SK-N-SH treated with all-trans-retinoic acid at 6 μM for 48 hours (cell line): ENCODE measurements at regions not wholly inside any gene's neighbourhood (a gene's known extent, or its start where the extent isn't known, plus 50 kb on each side); places are given as distances from the start of the nearest gene placed in this dataset.

Experiments
- ATAC-seq: fragments of 200-7000 bp; cut with Tn5 transposase; 3 replicates; pipeline ENCODE4 v1.9.1; 2020; ENCODE audit warnings: mild to moderate bottlenecking, moderate library complexity
- ARNTL ChIP-seq: fragments of 450-650 bp; formaldehyde crosslinking; IDR thresholded peaks from 2 replicates; pipeline ENCODE4 v1.5.0; 2020; ENCODE audit warnings: low read depth, mild to moderate bottlenecking, moderate library complexity, borderline replicate concordance
- BACH2 ChIP-seq: fragments of 250-450 bp; sonication (Bioruptor Pico); IDR thresholded peaks from 2 replicates; pipeline ENCODE4 v1.9.0; 2021; ENCODE audit warnings: mild to moderate bottlenecking, borderline replicate concordance
- CSDC2 ChIP-seq: fragments of 250-450 bp; sonication (Bioruptor Pico); IDR thresholded peaks from 2 replicates; pipeline ENCODE4 v1.5.0; 2020; ENCODE audit warnings: mild to moderate bottlenecking, moderate library complexity
- CSRNP3 ChIP-seq: fragments of 250-450 bp; sonication (Bioruptor Pico); IDR thresholded peaks from 2 replicates; pipeline ENCODE4 v1.5.1; 2021; ENCODE audit warnings: mild to moderate bottlenecking, moderate library complexity
- ESRRG ChIP-seq: fragments of 250-450 bp; sonication (Bioruptor Pico); IDR thresholded peaks from 2 replicates; pipeline ENCODE4 v1.6.1; 2021; ENCODE audit warnings: mild to moderate bottlenecking
- GLIS3 ChIP-seq: fragments of 250-450 bp; sonication (Bioruptor Pico); IDR thresholded peaks from 2 replicates; pipeline ENCODE4 v1.5.0; 2020; ENCODE audit warnings: mild to moderate bottlenecking, moderate library complexity
- ISL1 ChIP-seq: fragments of 250-450 bp; sonication (Bioruptor Pico); IDR thresholded peaks from 2 replicates; pipeline ENCODE4 v2.1.2; 2022; ENCODE audit warnings: mild to moderate bottlenecking, moderate library complexity
- OSR1 ChIP-seq: fragments of 250-450 bp; sonication (Bioruptor Pico); IDR thresholded peaks from 2 replicates; pipeline ENCODE4 v1.8.0; 2022; ENCODE audit warnings: moderate library complexity, mild to moderate bottlenecking, inconsistent platforms
- POU6F1 ChIP-seq: fragments of 250-450 bp; sonication (Bioruptor Pico); IDR thresholded peaks from 2 replicates; pipeline ENCODE4 v1.8.0; 2021; ENCODE audit warnings: low read depth, mild to moderate bottlenecking, moderate library complexity, borderline replicate concordance
- PPARA ChIP-seq: fragments of 250-450 bp; sonication (Bioruptor Pico); IDR thresholded peaks from 2 replicates; pipeline ENCODE4 v1.5.0; 2020; ENCODE audit warnings: mild to moderate bottlenecking, borderline replicate concordance
- RARB ChIP-seq: fragments of 250-450 bp; sonication (Bioruptor Pico); IDR thresholded peaks from 2 replicates; pipeline ENCODE4 v1.8.0; 2021; ENCODE audit warnings: mild to moderate bottlenecking, moderate library complexity
- SNAI2 ChIP-seq: fragments of 250-450 bp; sonication (Bioruptor Pico); IDR thresholded peaks from 2 replicates; pipeline ENCODE4 v1.5.0; 2020; ENCODE audit warnings: mild to moderate bottlenecking, moderate library complexity
- TCF4 ChIP-seq: fragments of 250-450 bp; sonication (Bioruptor Pico); IDR thresholded peaks from 2 replicates; pipeline ENCODE4 v1.8.0; 2021; ENCODE audit warnings: mild to moderate bottlenecking, moderate library complexity, borderline replicate concordance
- TOX ChIP-seq: fragments of 250-450 bp; sonication (Bioruptor Pico); IDR thresholded peaks from 2 replicates; pipeline ENCODE4 v1.8.0; 2021; ENCODE audit warnings: mild to moderate bottlenecking, moderate library complexity, borderline replicate concordance
- ZC3H10 ChIP-seq: fragments of 250-450 bp; sonication (Bioruptor Pico); IDR thresholded peaks from 2 replicates; pipeline ENCODE4 v1.5.1; 2021; ENCODE audit warnings: mild to moderate bottlenecking, moderate library complexity
- ZFP30 ChIP-seq: fragments of 450-650 bp; formaldehyde crosslinking; IDR thresholded peaks from 2 replicates; pipeline ENCODE4 v1.5.0; 2022; ENCODE audit warnings: mild to moderate bottlenecking, moderate library complexity
- ZNF565 ChIP-seq: fragments of 450-650 bp; formaldehyde crosslinking; conservative IDR thresholded peaks from 2 replicates; pipeline ENCODE4 v1.5.0; 2020; ENCODE audit warnings: low read depth, mild to moderate bottlenecking, moderate library complexity
- ZNF70 ChIP-seq: fragments of 450-650 bp; formaldehyde crosslinking; IDR thresholded peaks from 2 replicates; pipeline ENCODE4 v1.5.0; 2020; ENCODE audit warnings: mild to moderate bottlenecking, moderate library complexity
- ZNF8 ChIP-seq: fragments of 450-650 bp; formaldehyde crosslinking; IDR thresholded peaks from 2 replicates; pipeline ENCODE4 v1.5.0; 2020; ENCODE audit warnings: mild to moderate bottlenecking, moderate library complexity
- TF ChIP-seq, protein P1 (sequence below): fragments of 250-450 bp; sonication (Bioruptor Pico); IDR thresholded peaks from 2 replicates; pipeline ENCODE4 v1.5.1; 2020; ENCODE audit warnings: low read depth, mild to moderate bottlenecking, moderate library complexity
- TF ChIP-seq, protein P2 (sequence below): fragments of 250-450 bp; sonication (Bioruptor Pico); IDR thresholded peaks from 2 replicates; pipeline ENCODE4 v1.5.0; 2020; ENCODE audit warnings: mild to moderate bottlenecking, moderate library complexity

DNA sequence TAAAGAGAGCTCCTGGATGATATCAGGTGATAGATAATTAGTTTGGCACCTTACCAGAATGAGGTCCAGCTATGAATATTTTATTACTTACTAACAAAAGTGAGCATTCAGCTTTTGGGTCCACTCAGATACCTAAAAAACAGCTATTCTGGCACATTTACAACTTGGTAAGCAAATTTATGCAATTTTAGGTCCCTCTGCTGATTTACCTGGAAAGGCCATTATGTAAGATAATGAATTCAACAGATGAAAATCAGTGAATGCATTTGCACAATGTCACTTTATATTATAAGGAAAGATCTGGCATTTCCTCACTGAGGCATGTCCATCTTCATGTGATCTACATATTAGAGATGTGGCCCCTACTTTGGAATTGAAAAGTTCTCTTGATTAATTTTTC, 517.0 kb downstream of the SPRY1 start:
- no peak for ATAC-seq
- TF ChIP-seq OSR1 (no peak), TCF4 (CRISPR knock-in tag) (no peak), PPARA (CRISPR knock-in tag) (no peak), RARB (CRISPR knock-in tag) (no peak), ZC3H10 (CRISPR knock-in tag) (no peak), BACH2 (no peak), POU6F1 (no peak), ZFP30 (CRISPR knock-in tag) (no peak), GLIS3 (CRISPR knock-in tag) (no peak), TOX (CRISPR knock-in tag) (no peak), CSRNP3 (CRISPR knock-in tag) (no peak), ISL1 (no peak), ESRRG (CRISPR knock-in tag) (no peak), ZNF8 (CRISPR knock-in tag) (no peak)
- TF ChIP-seq, protein P1, sequence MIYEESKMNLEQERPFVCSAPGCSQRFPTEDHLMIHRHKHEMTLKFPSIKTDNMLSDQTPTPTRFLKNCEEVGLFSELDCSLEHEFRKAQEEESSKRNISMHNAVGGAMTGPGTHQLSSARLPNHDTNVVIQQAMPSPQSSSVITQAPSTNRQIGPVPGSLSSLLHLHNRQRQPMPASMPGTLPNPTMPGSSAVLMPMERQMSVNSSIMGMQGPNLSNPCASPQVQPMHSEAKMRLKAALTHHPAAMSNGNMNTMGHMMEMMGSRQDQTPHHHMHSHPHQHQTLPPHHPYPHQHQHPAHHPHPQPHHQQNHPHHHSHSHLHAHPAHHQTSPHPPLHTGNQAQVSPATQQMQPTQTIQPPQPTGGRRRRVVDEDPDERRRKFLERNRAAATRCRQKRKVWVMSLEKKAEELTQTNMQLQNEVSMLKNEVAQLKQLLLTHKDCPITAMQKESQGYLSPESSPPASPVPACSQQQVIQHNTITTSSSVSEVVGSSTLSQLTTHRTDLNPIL (CRISPR knock-in tag), result no peak

GRCh38 chr4:123916821-123917220, 520.2 kb downstream of the SPRY1 start:
- no peak for ATAC-seq
- TF ChIP-seq, protein P1 (CRISPR knock-in tag), result no peak
- TF ChIP-seq SNAI2, result no peak
- TF ChIP-seq CSDC2 (CRISPR knock-in tag), result no peak
- no peak for TF ChIP-seq BACH2
- no peak for TF ChIP-seq POU6F1
- TF ChIP-seq TOX (CRISPR knock-in tag), result no peak
- no peak for TF ChIP-seq ZNF565 (CRISPR knock-in tag)
- no peak for TF ChIP-seq ESRRG (CRISPR knock-in tag)
- TF ChIP-seq, protein P2, sequence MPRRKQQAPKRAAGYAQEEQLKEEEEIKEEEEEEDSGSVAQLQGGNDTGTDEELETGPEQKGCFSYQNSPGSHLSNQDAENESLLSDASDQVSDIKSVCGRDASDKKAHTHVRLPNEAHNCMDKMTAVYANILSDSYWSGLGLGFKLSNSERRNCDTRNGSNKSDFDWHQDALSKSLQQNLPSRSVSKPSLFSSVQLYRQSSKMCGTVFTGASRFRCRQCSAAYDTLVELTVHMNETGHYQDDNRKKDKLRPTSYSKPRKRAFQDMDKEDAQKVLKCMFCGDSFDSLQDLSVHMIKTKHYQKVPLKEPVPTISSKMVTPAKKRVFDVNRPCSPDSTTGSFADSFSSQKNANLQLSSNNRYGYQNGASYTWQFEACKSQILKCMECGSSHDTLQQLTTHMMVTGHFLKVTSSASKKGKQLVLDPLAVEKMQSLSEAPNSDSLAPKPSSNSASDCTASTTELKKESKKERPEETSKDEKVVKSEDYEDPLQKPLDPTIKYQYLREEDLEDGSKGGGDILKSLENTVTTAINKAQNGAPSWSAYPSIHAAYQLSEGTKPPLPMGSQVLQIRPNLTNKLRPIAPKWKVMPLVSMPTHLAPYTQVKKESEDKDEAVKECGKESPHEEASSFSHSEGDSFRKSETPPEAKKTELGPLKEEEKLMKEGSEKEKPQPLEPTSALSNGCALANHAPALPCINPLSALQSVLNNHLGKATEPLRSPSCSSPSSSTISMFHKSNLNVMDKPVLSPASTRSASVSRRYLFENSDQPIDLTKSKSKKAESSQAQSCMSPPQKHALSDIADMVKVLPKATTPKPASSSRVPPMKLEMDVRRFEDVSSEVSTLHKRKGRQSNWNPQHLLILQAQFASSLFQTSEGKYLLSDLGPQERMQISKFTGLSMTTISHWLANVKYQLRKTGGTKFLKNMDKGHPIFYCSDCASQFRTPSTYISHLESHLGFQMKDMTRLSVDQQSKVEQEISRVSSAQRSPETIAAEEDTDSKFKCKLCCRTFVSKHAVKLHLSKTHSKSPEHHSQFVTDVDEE (CRISPR knock-in tag), result no peak
- TF ChIP-seq TCF4 (CRISPR knock-in tag), result no peak
- no peak for TF ChIP-seq ZNF70 (CRISPR knock-in tag)
- TF ChIP-seq CSRNP3 (CRISPR knock-in tag), result no peak
- no peak for TF ChIP-seq ZC3H10 (CRISPR knock-in tag)
- no peak for TF ChIP-seq ISL1
- TF ChIP-seq ARNTL (CRISPR knock-in tag), result no peak
- TF ChIP-seq OSR1, result no peak
